SHP77 (cell line): ENCODE measurements at regions not wholly inside any gene's neighbourhood (a gene's known extent, or its start where the extent isn't known, plus 50 kb on each side); places are given as distances from the start of the nearest gene placed in this dataset.
"Not testable (repeated sequence)": the region's sequence is repeated elsewhere in the genome, so short reads cannot be mapped to it uniquely, and the experiment has no call there.

ENCODE experiments used
- DNase-seq, 2 experiments: peaks; one replicate each; lab custom pipeline; 2025; lab: John Stamatoyannopoulos, UW

GRCh38 chr6:18527836-18528743 is 140.9 kb downstream of the RNF144B start:
- DNase-seq, result peak in 1 of 2 experiments; percentile 1

GRCh38 chr6:18530201-18530600 is 143.1 kb downstream of the RNF144B start:
- no peak for DNase-seq

GRCh38 chr6:18532139-18532538 is 145.0 kb downstream of the RNF144B start:
- DNase-seq, result no peak

- no peak for DNase-seq
Measured at GRCh38 chr6:18533793-18534192, 146.6 kb downstream of the RNF144B start.

- no peak for DNase-seq
Measured at GRCh38 chr6:18536591-18537055, 149.5 kb downstream of the RNF144B start.

GRCh38 chr6:18538315-18538714 is 151.2 kb downstream of the RNF144B start:
- no peak for DNase-seq

GRCh38 chr6:18543051-18543450 is 155.9 kb downstream of the RNF144B start:
- no peak for DNase-seq

GRCh38 chr6:18545142-18545541 is 158.0 kb downstream of the RNF144B start:
- DNase-seq, result not testable (repeated sequence)

GRCh38 chr6:18545726-18546125 is 158.6 kb downstream of the RNF144B start:
- DNase-seq, result no peak

GRCh38 chr6:18550119-18550518 is 163.0 kb downstream of the RNF144B start:
- DNase-seq, result no peak

- no peak for DNase-seq
Measured at GRCh38 chr6:18551228-18551627, 164.1 kb downstream of the RNF144B start.

- no peak for DNase-seq
Measured at GRCh38 chr6:18555750-18556149, 168.6 kb downstream of the RNF144B start.

- DNase-seq, result no peak
Measured at GRCh38 chr6:18561037-18561750, 174.0 kb downstream of the RNF144B start.

GRCh38 chr6:18562726-18563125 is 175.6 kb downstream of the RNF144B start:
- DNase-seq, result no peak

GRCh38 chr6:18564775-18565174 is 177.6 kb downstream of the RNF144B start:
- DNase-seq, result no peak

GRCh38 chr6:18565231-18565630 is 178.1 kb downstream of the RNF144B start:
- no peak for DNase-seq

- DNase-seq, result no peak
Measured at GRCh38 chr6:18567380-18567779, 180.2 kb downstream of the RNF144B start.

- no peak for DNase-seq
Measured at GRCh38 chr6:18577491-18577890, 190.3 kb downstream of the RNF144B start.

GRCh38 chr6:18579166-18579565 is 192.0 kb downstream of the RNF144B start:
- DNase-seq, result no peak

GRCh38 chr6:18579869-18580268 is 192.7 kb downstream of the RNF144B start:
- no peak for DNase-seq

- no peak for DNase-seq
Measured at GRCh38 chr6:18584372-18584771, 197.2 kb downstream of the RNF144B start.

GRCh38 chr6:18585032-18585573 is 198.0 kb downstream of the RNF144B start:
- DNase-seq, result peak; percentile 43 to 44

- peak in 1 of 2 experiments; percentile 3 for DNase-seq
Measured at GRCh38 chr6:18586133-18586532, 199.0 kb downstream of the RNF144B start.
